ENCODE measurements at regions not wholly inside any gene's neighbourhood (a gene's known extent, or its start where the extent isn't known, plus 50 kb on each side); places are given as distances from the start of the nearest gene placed in this dataset.
A peak's percentile ranks its signal among the peaks of the same experiment; 100 is the strongest.
"Not testable (repeated sequence)": the region's sequence is repeated elsewhere in the genome, so short reads cannot be mapped to it uniquely, and the experiment has no call there.

- no peak for DNase-seq
Observed at GRCh38 chr4:118410138-118410537, 57.3 kb upstream of the PRSS12 start.

- no peak for DNase-seq
Observed at GRCh38 chr4:118417325-118417724, 64.5 kb upstream of the PRSS12 start.

GRCh38 chr4:118417800-118418199, 65.0 kb upstream of the PRSS12 start:
- DNase-seq: not testable (repeated sequence)

- not testable (repeated sequence) for DNase-seq
Observed at GRCh38 chr4:118418396-118418795, 65.6 kb upstream of the PRSS12 start.

GRCh38 chr4:118419626-118420025, 66.8 kb upstream of the PRSS12 start:
- DNase-seq: peak; percentile 24 to 64 (median 40)

GRCh38 chr4:118424062-118424461, 71.3 kb upstream of the PRSS12 start:
- peak; percentile 34 to 52 (median 35) for DNase-seq

- DNase-seq: not testable (repeated sequence)
Observed at GRCh38 chr4:118428881-118429280, 76.1 kb upstream of the PRSS12 start.

GRCh38 chr4:118432359-118432758, 79.6 kb upstream of the PRSS12 start:
- not testable (repeated sequence) for DNase-seq

GRCh38 chr4:118433612-118434375, 81.0 kb upstream of the PRSS12 start:
- not testable (repeated sequence) for DNase-seq

GRCh38 chr4:118435415-118435814, 82.6 kb upstream of the PRSS12 start:
- not testable (repeated sequence) for DNase-seq

- DNase-seq: not testable (repeated sequence)
Observed at GRCh38 chr4:118442115-118442837, 89.5 kb upstream of the PRSS12 start.

GRCh38 chr4:118447397-118447796, 94.6 kb upstream of the PRSS12 start:
- DNase-seq: not testable (repeated sequence)

GRCh38 chr4:118454857-118455256, 102.1 kb upstream of the PRSS12 start:
- DNase-seq: not testable (repeated sequence)

- DNase-seq: not testable (repeated sequence)
Observed at GRCh38 chr4:118461435-118461834, 108.6 kb upstream of the PRSS12 start.

GRCh38 chr4:118465831-118466230, 113.0 kb upstream of the PRSS12 start:
- DNase-seq: not testable (repeated sequence)

- DNase-seq: not testable (repeated sequence)
Observed at GRCh38 chr4:118474001-118474626, 121.3 kb upstream of the PRSS12 start.

GRCh38 chr4:118474771-118475170, 122.0 kb upstream of the PRSS12 start:
- not testable (repeated sequence) for DNase-seq

- DNase-seq: not testable (repeated sequence)
Observed at GRCh38 chr4:118475901-118476300, 123.1 kb upstream of the PRSS12 start.

- not testable (repeated sequence) for DNase-seq
Observed at GRCh38 chr4:118477826-118478225, 125.0 kb upstream of the PRSS12 start.

GRCh38 chr4:118485801-118486314, 133.1 kb upstream of the PRSS12 start:
- not testable (repeated sequence) for DNase-seq

- not testable (repeated sequence) for DNase-seq
Observed at GRCh38 chr4:118492963-118493362, 140.2 kb upstream of the PRSS12 start.

GRCh38 chr4:118494437-118494836, 141.6 kb upstream of the PRSS12 start:
- not testable (repeated sequence) for DNase-seq

GRCh38 chr4:118502967-118503366, 150.2 kb upstream of the PRSS12 start:
- DNase-seq: not testable (repeated sequence)
